GM19351 (cell line): ENCODE measurements at regions not wholly inside any gene's neighbourhood (a gene's known extent, or its start where the extent isn't known, plus 50 kb on each side); places are given as distances from the start of the nearest gene placed in this dataset.
"Not testable (repeated sequence)": the region's sequence is repeated elsewhere in the genome, so short reads cannot be mapped to it uniquely, and the experiment has no call there.

ENCODE experiments used
- ATAC-seq: cut with Tn5 transposase; IDR thresholded peaks from one replicate; pipeline ENCODE4 v1.9.1; 2021; ENCODE audit warnings: mild to moderate bottlenecking, moderate library complexity; ENCODE audit not compliant: unreplicated experiment

- ATAC-seq, result no peak
Observed at GRCh38 chrX:122135070-122135469, 1049.0 kb upstream of the GRIA3 start.

DNA sequence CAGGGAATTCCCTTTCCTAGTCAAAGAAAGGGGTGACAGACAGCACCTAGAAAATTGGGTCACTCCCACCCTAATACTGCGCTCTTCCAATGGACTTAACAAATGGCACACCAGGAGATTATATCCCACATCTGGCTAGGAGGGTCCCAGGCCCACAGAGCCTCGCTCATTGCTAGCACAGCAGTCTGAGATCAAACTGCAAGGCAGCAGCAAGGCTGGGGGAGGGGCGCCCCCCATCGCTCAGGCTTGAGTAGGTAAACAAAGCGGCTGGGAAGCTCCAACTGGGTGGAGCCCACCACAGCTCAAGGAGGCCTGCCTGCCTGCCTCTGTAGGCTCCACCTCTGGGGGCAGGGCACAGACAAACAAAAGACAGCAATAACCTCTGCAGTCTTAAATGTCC lies 1043.9 kb upstream of the GRIA3 start:
- not testable (repeated sequence) for ATAC-seq

DNA sequence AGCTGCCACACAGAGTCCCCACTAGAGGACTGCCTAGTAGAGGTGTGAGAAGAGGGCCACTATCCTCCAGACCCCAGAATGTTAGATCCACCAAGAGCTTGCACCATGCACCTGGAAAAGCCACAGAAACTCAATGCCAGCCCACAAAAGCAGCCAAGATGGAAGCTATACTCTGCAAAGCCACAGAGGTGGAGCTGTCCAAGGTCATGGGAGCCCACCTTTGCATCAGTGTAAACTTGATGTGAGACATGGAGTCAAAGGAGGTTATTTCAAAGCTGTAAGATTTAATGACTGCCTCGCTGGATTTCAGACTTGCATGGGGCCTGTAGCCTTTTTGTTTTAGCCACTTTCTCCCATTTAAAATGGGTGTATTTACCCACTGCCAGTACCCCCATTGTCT lies 1030.1 kb upstream of the GRIA3 start:
- ATAC-seq, result no peak

- no peak for ATAC-seq
Observed at GRCh38 chrX:122168241-122168640, 1015.8 kb upstream of the GRIA3 start.

DNA sequence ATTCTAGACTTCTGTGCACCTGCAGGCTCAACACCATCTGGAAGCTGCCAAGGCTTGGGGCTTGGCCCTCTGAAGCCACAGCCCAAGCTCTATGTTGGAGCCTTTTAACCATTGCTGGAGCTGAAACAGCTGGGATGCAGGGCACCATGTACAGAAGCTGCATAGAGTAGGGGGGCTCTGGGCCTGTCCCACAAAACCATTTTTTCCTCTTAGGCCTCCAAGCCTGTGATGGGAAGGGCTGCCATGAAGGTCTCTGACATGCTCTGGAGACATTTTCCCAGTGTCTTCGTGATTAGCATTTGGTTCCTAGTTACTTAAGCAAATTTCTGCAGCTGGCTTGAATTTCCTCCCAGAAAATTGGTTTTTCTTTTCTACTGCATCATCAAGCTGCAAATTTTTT lies 999.3 kb upstream of the GRIA3 start:
- no peak for ATAC-seq

- ATAC-seq, result no peak
Observed at GRCh38 chrX:122187069-122187713, 996.9 kb upstream of the GRIA3 start.

DNA sequence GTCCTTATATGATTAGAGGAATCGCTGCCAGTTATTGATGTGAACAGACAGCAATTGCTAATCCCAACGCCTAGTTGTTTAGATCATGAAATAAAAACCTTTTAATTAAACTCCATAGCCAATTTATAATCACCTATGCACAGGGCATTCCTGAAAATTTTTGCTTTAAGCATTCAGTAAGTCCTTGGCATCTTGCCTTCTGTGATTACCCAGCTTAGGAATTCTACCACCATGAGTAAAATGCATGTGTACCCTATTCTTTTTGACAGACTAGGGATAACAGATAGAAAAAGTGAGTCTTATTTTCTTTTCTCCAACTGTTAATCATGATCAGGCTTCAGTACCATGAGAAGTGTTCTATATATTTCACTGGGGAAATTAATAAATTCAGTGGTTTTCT lies 995.3 kb upstream of the GRIA3 start:
- ATAC-seq, result no peak

DNA sequence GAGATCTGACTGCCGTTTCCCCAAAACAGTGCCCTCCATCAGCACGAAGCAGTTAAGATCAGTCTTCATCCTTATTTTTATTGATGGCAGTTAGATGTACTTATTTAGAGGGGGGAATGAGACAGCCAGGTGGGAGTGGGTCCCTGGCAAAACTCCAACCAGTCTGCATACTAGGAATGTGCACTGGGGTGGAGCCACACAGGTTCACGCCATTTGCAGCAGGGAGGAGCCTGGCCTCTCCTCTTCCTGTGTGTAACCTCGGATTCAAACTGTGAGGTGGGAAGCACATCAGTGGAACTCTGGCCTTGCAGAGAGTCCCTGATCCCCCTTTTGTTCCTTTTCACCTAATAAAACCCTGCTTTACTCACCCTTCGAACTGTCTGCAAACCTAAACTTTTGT lies 987.7 kb upstream of the GRIA3 start:
- ATAC-seq, result no peak

DNA sequence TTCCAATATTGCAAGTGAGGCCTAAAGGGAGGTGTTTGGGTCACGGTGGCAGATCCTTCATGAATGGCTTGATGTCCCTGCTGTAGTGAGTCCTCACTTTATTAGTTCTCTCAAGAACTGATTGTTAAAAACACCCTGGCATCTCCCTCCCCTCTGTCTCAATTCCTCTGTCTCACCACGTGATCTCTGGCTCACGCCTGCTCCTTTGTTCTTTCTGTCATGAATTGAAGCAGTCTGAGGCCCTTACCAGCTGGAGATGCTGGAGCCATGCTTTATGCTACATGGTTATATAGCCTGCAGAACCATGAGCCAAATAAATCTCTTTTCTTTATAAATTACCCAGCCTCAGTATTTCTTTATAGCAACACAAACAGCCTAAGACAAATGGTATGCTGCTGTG lies 980.7 kb upstream of the GRIA3 start:
- no peak for ATAC-seq

- ATAC-seq, result no peak
Observed at GRCh38 chrX:122218666-122219065, 965.4 kb upstream of the GRIA3 start.

- no peak for ATAC-seq
Observed at GRCh38 chrX:122219226-122219625, 964.9 kb upstream of the GRIA3 start.

GRCh38 chrX:122219735-122220134 lies 964.3 kb upstream of the GRIA3 start:
- no peak for ATAC-seq

DNA sequence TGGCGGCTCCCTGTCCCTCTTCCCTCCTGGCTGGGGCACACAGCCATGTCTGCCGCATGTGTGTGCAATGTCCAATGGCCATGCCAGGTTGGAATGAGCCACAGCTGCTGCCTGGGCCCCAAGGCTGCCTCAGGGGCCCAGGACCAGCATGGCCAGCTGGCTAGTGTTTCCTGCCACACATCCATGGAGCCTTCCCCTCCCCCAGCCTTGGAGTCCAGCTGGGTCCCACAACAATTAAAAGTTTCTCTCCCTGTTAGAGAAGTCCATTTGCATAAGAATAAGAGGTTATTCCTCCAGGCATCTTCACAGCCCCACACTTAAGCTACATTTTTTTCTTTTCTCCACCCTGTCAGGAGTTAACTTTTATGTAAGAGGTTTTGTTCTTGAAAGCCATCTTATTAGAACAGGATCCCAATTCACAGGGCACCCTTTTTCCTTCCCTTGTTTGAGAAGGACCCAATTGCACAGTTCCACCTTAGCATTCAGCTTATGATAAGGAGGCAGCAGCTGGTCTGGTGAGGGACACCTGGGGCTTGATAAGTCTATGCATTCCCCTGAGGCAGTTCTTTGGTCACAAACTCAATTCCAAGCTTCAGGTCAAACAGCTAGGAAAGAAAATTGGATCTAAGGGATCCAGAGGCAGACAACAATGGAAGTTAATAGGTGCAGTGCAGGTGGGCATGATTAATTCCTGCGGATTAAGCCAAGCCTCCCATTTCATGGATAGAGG lies 963.3 kb upstream of the GRIA3 start:
- ATAC-seq, result no peak

- ATAC-seq, result not testable (repeated sequence)
Observed at GRCh38 chrX:122221810-122222209, 962.3 kb upstream of the GRIA3 start.

DNA sequence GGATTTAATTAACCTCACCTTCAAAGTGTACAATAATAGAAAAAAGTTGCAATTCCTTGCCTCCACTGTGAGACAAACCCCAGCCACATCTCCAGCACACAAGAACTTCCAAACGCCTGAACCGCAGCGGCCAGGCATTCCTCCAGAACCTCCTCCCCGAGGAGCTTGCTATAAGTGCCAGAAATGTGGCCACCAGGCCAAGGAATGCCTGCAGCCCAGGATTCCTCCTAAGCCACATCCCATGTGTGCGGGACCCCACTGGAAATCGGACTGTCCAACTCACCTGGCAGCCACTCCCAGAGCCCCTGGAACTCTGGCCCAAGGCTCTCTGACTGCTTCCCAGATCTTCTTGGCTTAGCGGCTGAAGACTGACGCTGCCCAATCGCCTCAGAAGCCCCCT lies 959.9 kb upstream of the GRIA3 start:
- ATAC-seq, result not testable (repeated sequence)

- no peak for ATAC-seq
Observed at GRCh38 chrX:122238801-122239200, 945.3 kb upstream of the GRIA3 start.

DNA sequence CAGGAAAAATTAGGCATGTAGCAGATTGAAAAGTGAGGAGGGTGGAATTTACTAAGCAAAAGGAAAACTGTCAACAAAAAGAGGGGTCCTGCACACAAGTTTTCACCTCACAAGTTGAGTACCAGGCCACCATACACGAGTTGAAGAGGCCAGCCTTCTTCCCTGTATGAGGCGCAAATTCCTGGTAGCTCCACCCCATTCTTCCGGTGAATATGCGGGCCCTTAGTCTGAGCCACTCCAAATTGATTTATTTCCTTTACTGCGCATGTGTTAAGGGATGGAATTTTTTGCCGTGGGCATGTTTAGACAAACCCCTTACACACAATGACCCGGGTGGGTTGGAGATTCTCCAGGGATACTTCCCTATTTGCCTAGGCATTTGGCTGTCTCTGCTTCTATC lies 942.1 kb upstream of the GRIA3 start:
- ATAC-seq, result no peak

DNA sequence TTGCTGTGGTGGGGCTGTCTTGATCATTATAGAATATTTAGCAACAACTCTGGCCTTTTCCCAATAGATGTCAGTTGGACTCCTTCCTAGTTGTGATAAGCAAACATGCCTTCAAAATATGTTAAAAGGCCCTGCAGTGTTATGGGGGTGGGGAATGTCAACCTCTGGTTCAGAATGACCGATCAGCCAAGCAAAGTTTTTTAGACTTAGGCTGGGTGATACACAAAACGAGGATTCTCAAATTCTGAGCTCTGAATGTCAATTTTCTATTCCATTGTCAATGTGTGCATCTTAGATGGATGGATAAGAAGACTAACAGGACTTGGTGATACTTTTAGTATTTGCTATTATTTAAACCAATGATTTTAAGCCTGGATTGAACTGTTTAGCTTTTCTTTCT lies 940.0 kb upstream of the GRIA3 start:
- no peak for ATAC-seq

GRCh38 chrX:122245175-122245574 lies 938.9 kb upstream of the GRIA3 start:
- ATAC-seq, result no peak

DNA sequence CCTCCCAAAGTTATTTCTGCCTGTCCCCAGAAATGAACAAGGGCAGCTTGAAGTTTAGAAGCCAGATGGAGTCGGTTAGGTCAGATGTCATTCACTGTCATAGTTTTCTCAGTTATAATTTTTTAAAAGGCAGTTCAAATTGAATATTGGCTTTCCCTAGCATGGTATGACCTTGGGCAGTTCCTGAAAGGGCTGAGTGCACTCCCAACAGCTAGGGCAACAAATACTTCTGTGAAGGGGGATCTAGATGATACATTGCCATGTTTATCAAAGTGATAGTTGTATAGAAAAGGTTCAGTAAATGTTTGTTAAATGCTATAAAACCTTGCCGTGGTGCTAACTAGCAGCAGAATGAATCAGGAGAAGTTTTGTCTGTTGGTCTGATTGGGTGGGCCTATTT lies 938.1 kb upstream of the GRIA3 start:
- no peak for ATAC-seq

DNA sequence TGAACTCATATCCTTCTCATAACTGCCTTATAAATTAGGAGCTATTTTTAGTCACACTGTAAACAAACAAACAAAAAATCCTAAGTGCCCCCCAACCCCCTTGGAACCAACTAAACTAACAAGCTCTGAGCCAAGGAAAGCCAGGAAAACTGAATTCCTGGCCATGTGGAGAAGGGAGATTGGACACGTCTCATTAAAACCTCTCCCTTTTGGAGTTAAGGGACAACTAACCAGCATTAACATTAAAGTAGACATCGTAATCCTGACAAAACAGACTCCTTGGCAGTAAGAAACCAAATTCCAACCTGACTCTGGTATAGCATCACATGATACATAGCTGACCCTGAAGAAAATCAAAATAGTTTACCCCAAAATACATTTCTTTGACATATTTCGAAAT lies 937.1 kb upstream of the GRIA3 start:
- ATAC-seq, result no peak

DNA sequence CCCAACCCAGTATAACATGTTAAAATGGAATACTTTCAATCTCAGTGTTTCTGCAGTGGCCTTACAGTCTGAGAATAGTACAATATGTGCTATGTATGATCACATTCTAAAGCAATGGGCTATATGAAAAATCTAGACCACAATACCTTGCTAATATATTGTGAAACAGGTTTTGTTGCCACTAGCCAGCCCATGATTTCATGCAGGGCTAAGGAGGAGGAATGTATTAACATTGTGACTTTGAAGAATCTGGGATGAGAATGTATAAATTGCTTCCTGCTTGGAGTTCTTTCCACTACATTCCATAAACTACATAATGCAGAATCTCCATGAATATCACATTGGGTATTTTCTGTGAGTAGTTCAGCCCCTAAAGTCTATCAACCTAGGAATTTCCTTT lies 935.4 kb upstream of the GRIA3 start:
- no peak for ATAC-seq

DNA sequence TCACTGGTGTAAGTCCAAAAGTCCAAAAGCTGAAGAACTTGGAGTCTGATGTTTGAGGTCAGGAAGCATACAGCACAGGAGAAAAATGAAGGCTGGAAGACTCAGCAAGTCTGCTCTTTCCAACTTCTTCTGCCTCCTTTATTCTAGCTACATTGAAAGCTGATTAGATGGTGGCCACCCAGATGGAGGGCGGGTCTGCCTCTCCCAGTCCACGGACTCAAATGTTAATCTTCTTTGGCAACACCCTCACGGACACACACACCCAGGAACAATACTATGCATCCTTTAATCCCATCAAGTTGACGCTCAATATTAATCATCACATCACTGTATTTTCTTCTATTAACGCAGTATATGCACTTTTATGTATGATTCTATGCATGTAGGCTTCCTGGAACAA lies 931.6 kb upstream of the GRIA3 start:
- ATAC-seq, result no peak
